ENCODE measurements at regions not wholly inside any gene's neighbourhood (a gene's known extent, or its start where the extent isn't known, plus 50 kb on each side); places are given as distances from the start of the nearest gene placed in this dataset.

DNA sequence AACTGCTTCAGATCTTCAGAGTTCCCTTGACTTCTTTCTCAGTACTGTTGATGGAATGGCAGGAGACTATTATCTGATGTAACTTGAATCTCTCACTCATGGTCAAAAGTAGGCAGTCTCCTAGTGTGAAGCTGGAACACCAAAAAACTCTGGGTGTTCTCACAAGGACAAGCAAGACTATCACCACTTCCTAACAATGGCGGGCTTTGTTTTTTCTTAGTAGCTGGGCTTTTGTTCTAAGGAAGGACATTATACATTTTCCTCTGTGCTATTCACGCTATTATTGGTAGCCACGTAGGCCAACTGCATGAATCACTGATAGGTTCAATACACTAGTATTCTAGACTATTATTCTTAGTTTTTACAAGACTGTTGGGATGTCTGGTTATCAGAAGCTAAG is 67.7 kb upstream of the ATG10 start:
- Histone ChIP-seq H3K4me1 (ENCODE audit: insufficient read depth) (peaks cover 10% of the 10 kb centered on the region; the same call in 1 of the 2 replicates), H3F3A (replicated peaks; ENCODE audit: low read depth) (no peaks in the 10 kb centered on the region), H3K36me3 (ENCODE audit: insufficient read depth) (no peaks in the 10 kb centered on the region), H3K79me2 (replicated peaks; ENCODE audit: insufficient read depth) (no peaks in the 10 kb centered on the region), H4K20me1 (replicated peaks; ENCODE audit: insufficient read depth) (no peaks in the 10 kb centered on the region), H3K9me2 (ENCODE audit: insufficient read depth) (no peaks in the 10 kb centered on the region), H3K27me3 (ENCODE audit: insufficient read depth) (no peaks in the 10 kb centered on the region), H3K4me2 (no peak overlapping the region), H2AFZ (peak overlapping the region; percentile 36; the same call in 1 of the 2 replicates), H3K4me3 (no peak overlapping the region), H3K27ac (ENCODE audit: low read depth) (no peak overlapping the region)
- Mint-ChIP-seq H3K27me3 (ENCODE audit: insufficient read depth, low read depth, poor library complexity) (peaks cover 2% of the 10 kb centered on the region), H3K9me3 (peaks cover 15% of the 10 kb centered on the region; the same call in 2 of the 3 replicates), H3K36me3 (ENCODE audit: low read depth) (peaks cover 16% of the 10 kb centered on the region; the same call in 2 of the 3 replicates), H3K27ac (no peak overlapping the region), H3K4me1 (peaks cover 25% of the 10 kb centered on the region), H3K4me3 (no peak overlapping the region)
- DNase-seq (ENCODE audit: low spot score) (no peak), ATAC-seq (no peak)
- TF ChIP-seq STAT1 (IDR thresholded peaks at IDR 0.05; ENCODE audit: unreplicated experiment) (no peak), ZNF114 (CRISPR knock-in tag; IDR thresholded peaks at IDR 0.05) (no peak), POLR2AphosphoS5 (IDR thresholded peaks at IDR 0.05; ENCODE audit: low read depth) (no peak), EZH2phosphoT487 (IDR thresholded peaks at IDR 0.05; ENCODE audit: unreplicated experiment) (no peak), ZNF331 (CRISPR knock-in tag; IDR thresholded peaks at IDR 0.05; ENCODE audit: low read depth) (no peak), EZH2 (IDR thresholded peaks at IDR 0.05; ENCODE audit: low read depth, unreplicated experiment) (no peak), JUNB (IDR thresholded peaks at IDR 0.05; ENCODE audit: unreplicated experiment) (no peak), NANOG (IDR thresholded peaks at IDR 0.05; ENCODE audit: borderline replicate concordance) (no peak), CREB1 (CRISPR knock-in tag; IDR thresholded peaks at IDR 0.05; ENCODE audit: low read depth) (no peak)
- TF ChIP-seq, protein P1, sequence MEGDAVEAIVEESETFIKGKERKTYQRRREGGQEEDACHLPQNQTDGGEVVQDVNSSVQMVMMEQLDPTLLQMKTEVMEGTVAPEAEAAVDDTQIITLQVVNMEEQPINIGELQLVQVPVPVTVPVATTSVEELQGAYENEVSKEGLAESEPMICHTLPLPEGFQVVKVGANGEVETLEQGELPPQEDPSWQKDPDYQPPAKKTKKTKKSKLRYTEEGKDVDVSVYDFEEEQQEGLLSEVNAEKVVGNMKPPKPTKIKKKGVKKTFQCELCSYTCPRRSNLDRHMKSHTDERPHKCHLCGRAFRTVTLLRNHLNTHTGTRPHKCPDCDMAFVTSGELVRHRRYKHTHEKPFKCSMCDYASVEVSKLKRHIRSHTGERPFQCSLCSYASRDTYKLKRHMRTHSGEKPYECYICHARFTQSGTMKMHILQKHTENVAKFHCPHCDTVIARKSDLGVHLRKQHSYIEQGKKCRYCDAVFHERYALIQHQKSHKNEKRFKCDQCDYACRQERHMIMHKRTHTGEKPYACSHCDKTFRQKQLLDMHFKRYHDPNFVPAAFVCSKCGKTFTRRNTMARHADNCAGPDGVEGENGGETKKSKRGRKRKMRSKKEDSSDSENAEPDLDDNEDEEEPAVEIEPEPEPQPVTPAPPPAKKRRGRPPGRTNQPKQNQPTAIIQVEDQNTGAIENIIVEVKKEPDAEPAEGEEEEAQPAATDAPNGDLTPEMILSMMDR (conservative IDR thresholded peaks at IDR 0.05; ENCODE audit: low read depth in 2 of 2), result no peak
- TF ChIP-seq, protein P2, sequence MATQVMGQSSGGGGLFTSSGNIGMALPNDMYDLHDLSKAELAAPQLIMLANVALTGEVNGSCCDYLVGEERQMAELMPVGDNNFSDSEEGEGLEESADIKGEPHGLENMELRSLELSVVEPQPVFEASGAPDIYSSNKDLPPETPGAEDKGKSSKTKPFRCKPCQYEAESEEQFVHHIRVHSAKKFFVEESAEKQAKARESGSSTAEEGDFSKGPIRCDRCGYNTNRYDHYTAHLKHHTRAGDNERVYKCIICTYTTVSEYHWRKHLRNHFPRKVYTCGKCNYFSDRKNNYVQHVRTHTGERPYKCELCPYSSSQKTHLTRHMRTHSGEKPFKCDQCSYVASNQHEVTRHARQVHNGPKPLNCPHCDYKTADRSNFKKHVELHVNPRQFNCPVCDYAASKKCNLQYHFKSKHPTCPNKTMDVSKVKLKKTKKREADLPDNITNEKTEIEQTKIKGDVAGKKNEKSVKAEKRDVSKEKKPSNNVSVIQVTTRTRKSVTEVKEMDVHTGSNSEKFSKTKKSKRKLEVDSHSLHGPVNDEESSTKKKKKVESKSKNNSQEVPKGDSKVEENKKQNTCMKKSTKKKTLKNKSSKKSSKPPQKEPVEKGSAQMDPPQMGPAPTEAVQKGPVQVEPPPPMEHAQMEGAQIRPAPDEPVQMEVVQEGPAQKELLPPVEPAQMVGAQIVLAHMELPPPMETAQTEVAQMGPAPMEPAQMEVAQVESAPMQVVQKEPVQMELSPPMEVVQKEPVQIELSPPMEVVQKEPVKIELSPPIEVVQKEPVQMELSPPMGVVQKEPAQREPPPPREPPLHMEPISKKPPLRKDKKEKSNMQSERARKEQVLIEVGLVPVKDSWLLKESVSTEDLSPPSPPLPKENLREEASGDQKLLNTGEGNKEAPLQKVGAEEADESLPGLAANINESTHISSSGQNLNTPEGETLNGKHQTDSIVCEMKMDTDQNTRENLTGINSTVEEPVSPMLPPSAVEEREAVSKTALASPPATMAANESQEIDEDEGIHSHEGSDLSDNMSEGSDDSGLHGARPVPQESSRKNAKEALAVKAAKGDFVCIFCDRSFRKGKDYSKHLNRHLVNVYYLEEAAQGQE (IDR thresholded peaks at IDR 0.05; ENCODE audit: unreplicated experiment), result no peak
- TF ChIP-seq, protein P3, sequence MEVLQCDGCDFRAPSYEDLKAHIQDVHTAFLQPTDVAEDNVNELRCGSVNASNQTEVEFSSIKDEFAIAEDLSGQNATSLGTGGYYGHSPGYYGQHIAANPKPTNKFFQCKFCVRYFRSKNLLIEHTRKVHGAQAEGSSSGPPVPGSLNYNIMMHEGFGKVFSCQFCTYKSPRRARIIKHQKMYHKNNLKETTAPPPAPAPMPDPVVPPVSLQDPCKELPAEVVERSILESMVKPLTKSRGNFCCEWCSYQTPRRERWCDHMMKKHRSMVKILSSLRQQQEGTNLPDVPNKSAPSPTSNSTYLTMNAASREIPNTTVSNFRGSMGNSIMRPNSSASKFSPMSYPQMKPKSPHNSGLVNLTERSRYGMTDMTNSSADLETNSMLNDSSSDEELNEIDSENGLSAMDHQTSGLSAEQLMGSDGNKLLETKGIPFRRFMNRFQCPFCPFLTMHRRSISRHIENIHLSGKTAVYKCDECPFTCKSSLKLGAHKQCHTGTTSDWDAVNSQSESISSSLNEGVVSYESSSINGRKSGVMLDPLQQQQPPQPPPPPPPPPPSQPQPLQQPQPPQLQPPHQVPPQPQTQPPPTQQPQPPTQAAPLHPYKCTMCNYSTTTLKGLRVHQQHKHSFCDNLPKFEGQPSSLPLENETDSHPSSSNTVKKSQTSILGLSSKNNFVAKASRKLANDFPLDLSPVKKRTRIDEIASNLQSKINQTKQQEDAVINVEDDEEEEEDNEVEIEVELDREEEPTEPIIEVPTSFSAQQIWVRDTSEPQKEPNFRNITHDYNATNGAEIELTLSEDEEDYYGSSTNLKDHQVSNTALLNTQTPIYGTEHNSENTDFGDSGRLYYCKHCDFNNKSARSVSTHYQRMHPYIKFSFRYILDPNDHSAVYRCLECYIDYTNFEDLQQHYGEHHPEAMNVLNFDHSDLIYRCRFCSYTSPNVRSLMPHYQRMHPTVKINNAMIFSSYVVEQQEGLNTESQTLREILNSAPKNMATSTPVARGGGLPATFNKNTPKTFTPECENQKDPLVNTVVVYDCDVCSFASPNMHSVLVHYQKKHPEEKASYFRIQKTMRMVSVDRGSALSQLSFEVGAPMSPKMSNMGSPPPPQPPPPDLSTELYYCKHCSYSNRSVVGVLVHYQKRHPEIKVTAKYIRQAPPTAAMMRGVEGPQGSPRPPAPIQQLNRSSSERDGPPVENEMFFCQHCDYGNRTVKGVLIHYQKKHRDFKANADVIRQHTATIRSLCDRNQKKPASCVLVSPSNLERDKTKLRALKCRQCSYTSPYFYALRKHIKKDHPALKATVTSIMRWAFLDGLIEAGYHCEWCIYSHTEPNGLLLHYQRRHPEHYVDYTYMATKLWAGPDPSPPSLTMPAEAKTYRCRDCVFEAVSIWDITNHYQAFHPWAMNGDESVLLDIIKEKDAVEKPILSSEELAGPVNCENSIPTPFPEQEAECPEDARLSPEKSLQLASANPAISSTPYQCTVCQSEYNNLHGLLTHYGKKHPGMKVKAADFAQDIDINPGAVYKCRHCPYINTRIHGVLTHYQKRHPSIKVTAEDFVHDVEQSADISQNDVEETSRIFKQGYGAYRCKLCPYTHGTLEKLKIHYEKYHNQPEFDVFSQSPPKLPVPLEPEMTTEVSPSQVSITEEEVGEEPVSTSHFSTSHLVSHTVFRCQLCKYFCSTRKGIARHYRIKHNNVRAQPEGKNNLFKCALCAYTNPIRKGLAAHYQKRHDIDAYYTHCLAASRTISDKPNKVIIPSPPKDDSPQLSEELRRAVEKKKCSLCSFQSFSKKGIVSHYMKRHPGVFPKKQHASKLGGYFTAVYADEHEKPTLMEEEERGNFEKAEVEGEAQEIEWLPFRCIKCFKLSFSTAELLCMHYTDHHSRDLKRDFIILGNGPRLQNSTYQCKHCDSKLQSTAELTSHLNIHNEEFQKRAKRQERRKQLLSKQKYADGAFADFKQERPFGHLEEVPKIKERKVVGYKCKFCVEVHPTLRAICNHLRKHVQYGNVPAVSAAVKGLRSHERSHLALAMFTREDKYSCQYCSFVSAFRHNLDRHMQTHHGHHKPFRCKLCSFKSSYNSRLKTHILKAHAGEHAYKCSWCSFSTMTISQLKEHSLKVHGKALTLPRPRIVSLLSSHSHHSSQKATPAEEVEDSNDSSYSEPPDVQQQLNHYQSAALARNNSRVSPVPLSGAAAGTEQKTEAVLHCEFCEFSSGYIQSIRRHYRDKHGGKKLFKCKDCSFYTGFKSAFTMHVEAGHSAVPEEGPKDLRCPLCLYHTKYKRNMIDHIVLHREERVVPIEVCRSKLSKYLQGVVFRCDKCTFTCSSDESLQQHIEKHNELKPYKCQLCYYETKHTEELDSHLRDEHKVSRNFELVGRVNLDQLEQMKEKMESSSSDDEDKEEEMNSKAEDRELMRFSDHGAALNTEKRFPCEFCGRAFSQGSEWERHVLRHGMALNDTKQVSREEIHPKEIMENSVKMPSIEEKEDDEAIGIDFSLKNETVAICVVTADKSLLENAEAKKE (CRISPR knock-in tag; IDR thresholded peaks at IDR 0.05), result no peak
- TF ChIP-seq, protein P4, sequence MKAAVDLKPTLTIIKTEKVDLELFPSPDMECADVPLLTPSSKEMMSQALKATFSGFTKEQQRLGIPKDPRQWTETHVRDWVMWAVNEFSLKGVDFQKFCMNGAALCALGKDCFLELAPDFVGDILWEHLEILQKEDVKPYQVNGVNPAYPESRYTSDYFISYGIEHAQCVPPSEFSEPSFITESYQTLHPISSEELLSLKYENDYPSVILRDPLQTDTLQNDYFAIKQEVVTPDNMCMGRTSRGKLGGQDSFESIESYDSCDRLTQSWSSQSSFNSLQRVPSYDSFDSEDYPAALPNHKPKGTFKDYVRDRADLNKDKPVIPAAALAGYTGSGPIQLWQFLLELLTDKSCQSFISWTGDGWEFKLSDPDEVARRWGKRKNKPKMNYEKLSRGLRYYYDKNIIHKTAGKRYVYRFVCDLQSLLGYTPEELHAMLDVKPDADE (IDR thresholded peaks at IDR 0.05), result no peak

All from GM23338 (cell line).